H9 (cell line): ENCODE measurements at regions not wholly inside any gene's neighbourhood (a gene's known extent, or its start where the extent isn't known, plus 50 kb on each side); places are given as distances from the start of the nearest gene placed in this dataset.

Source experiments
- DNase-seq: peaks from one replicate; pipeline ENCODE4 v3.0.0-alpha.2; 2017
- H2AFZ ChIP-seq: one replicate; pipeline ENCODE4 v1.6.1; 2013; ENCODE audit warnings: mild to moderate bottlenecking, low read length, control low read depth, moderate library complexity
- H2AK5ac ChIP-seq: 2 replicates; pipeline ENCODE4 v1.6.1; 2013; ENCODE audit warnings: low read length, control low read depth, mixed read lengths; ENCODE audit not compliant: insufficient read length
- H2BK120ac ChIP-seq: one replicate; pipeline ENCODE4 v1.6.1; 2013; ENCODE audit warnings: low read depth, mild to moderate bottlenecking, low read length, control low read depth, inconsistent platforms; ENCODE audit not compliant: poor library complexity, severe bottlenecking
- H2BK12ac ChIP-seq: 2 replicates; pipeline ENCODE4 v1.6.1; 2013; ENCODE audit warnings: low read length, control low read depth, mixed read lengths, low read depth; ENCODE audit not compliant: insufficient read length
- H2BK15ac ChIP-seq: 2 replicates; pipeline ENCODE4 v1.6.1; 2013; ENCODE audit warnings: low read depth, low read length, control low read depth
- H2BK20ac ChIP-seq: one replicate; pipeline ENCODE4 v1.6.1; 2013; ENCODE audit warnings: low read depth, mild to moderate bottlenecking, low read length, control low read depth, inconsistent platforms; ENCODE audit not compliant: poor library complexity, severe bottlenecking
- H2BK5ac ChIP-seq: 2 replicates; pipeline ENCODE4 v1.6.1; 2013; ENCODE audit warnings: low read length, control low read depth, mixed read lengths; ENCODE audit not compliant: insufficient read length
- H3K14ac ChIP-seq: 2 replicates; pipeline ENCODE4 v1.6.1; 2013; ENCODE audit warnings: low read length, control low read depth; ENCODE audit not compliant: insufficient read depth
- H3K18ac ChIP-seq: 2 replicates; pipeline ENCODE4 v1.6.1; 2013; ENCODE audit warnings: low read depth, mild to moderate bottlenecking, mixed read lengths, low read length, control low read depth; ENCODE audit not compliant: insufficient read length
- H3K23ac ChIP-seq: 2 replicates; pipeline ENCODE4 v1.6.1; 2013; ENCODE audit warnings: low read length, control low read depth, mixed read lengths, low read depth; ENCODE audit not compliant: insufficient read length
- H3K23me2 ChIP-seq: 2 replicates; pipeline ENCODE4 v1.6.1; 2013; ENCODE audit warnings: low read depth, mild to moderate bottlenecking, mixed read lengths, low read length, control low read depth; ENCODE audit not compliant: insufficient read length, poor library complexity, severe bottlenecking
- H3K27ac ChIP-seq: 2 replicates; pipeline ENCODE4 v1.5.1; 2013; ENCODE audit warnings: low read length, control low read depth, mixed read lengths, low read depth; ENCODE audit not compliant: insufficient read length
- H3K27me3 ChIP-seq: 2 replicates; pipeline ENCODE4 v1.6.1; 2013; ENCODE audit warnings: low read length, control low read depth, inconsistent platforms; ENCODE audit not compliant: insufficient read depth
- H3K4ac ChIP-seq: 2 replicates; pipeline ENCODE4 v1.6.1; 2013; ENCODE audit warnings: low read depth, mild to moderate bottlenecking, control low read depth, inconsistent platforms, low read length, moderate library complexity
- H3K4me1 ChIP-seq: 2 replicates; pipeline ENCODE4 v1.6.1; 2013; ENCODE audit warnings: low read length, control low read depth, inconsistent platforms; ENCODE audit not compliant: insufficient read depth
- H3K4me2 ChIP-seq: 2 replicates; pipeline ENCODE4 v1.6.1; 2013; ENCODE audit warnings: low read length, control low read depth, mixed read lengths; ENCODE audit not compliant: insufficient read length, insufficient read depth
- H3K56ac ChIP-seq: 2 replicates; pipeline ENCODE4 v1.6.1; 2013; ENCODE audit warnings: low read depth, mild to moderate bottlenecking, mixed read lengths, low read length, control low read depth; ENCODE audit not compliant: insufficient read length
- H3K79me1 ChIP-seq: 2 replicates; pipeline ENCODE4 v1.6.1; 2013; ENCODE audit warnings: low read depth, mild to moderate bottlenecking, moderate library complexity, low read length, control low read depth, inconsistent platforms; ENCODE audit not compliant: insufficient read depth, poor library complexity, severe bottlenecking
- H3K79me2 ChIP-seq: 2 replicates; pipeline ENCODE4 v1.6.1; 2013; ENCODE audit warnings: low read length, control low read depth, inconsistent platforms; ENCODE audit not compliant: insufficient read depth
- H3K9ac ChIP-seq: 2 replicates; pipeline ENCODE4 v1.6.1; 2013; ENCODE audit warnings: low read length, control low read depth, mixed read lengths; ENCODE audit not compliant: insufficient read length; ENCODE audit errors: extremely low read depth
- H3K9me3 ChIP-seq: one replicate; pipeline ENCODE4 v1.6.1; 2013; ENCODE audit warnings: low read depth, low read length, inconsistent platforms; ENCODE audit not compliant: control insufficient read depth
- H3T11ph ChIP-seq: one replicate; pipeline ENCODE4 v1.6.1; 2013; ENCODE audit warnings: mild to moderate bottlenecking, low read length, control low read depth, inconsistent platforms
- H4K20me1 ChIP-seq: one replicate; pipeline ENCODE4 v1.6.1; 2013; ENCODE audit not compliant: control insufficient read depth, insufficient read length, insufficient read depth
- H4K5ac ChIP-seq: 2 replicates; pipeline ENCODE4 v1.6.1; 2013; ENCODE audit warnings: low read depth, mild to moderate bottlenecking, mixed read lengths, low read length, control low read depth; ENCODE audit not compliant: insufficient read length
- H4K8ac ChIP-seq: replicated peaks from 2 replicates; pipeline ENCODE4 v1.6.1; 2013; ENCODE audit warnings: low read length, control low read depth, mixed read lengths, low read depth; ENCODE audit not compliant: insufficient read length
- H4K91ac ChIP-seq: 2 replicates; pipeline ENCODE4 v1.6.1; 2013; ENCODE audit warnings: low read depth, mild to moderate bottlenecking, moderate library complexity, mixed read lengths, low read length, control low read depth; ENCODE audit not compliant: insufficient read length
- H3K27ac Mint-ChIP-seq, 3 experiments: 2 replicates in 2 of 3; 3 replicates in 1 of 3; pipeline ENCODE4 v1.8.0; 2020 to 2021; ENCODE audit warnings: mixed read lengths in 3 of 3, mild to moderate bottlenecking in 1 of 3, moderate library complexity in 1 of 3
- H3K27me3 Mint-ChIP-seq: 2 replicates; pipeline ENCODE4 v1.8.0; 2021; ENCODE audit warnings: low read depth, mild to moderate bottlenecking, moderate library complexity, mixed read lengths
- H3K36me3 Mint-ChIP-seq, 3 experiments: 2 replicates in 2 of 3; 3 replicates in 1 of 3; pipeline ENCODE4 v1.8.0; 2020 to 2021; ENCODE audit warnings: low read depth in 3 of 3, mixed read lengths in 3 of 3; ENCODE audit not compliant: insufficient read depth in 1 of 3
- H3K4me1 Mint-ChIP-seq, 2 experiments: 2 replicates each; pipeline ENCODE4 v1.8.0; 2020; ENCODE audit warnings: mixed read lengths in 2 of 2
- H3K4me3 Mint-ChIP-seq, 2 experiments: 2 replicates in 1 of 2; 3 replicates in 1 of 2; pipeline ENCODE4 v1.8.0; 2020 to 2021; ENCODE audit warnings: mild to moderate bottlenecking in 2 of 2, mixed read lengths in 2 of 2, moderate library complexity in 1 of 2
- H3K9me3 Mint-ChIP-seq, 2 experiments: 2 replicates in 1 of 2; 3 replicates in 1 of 2; pipeline ENCODE4 v1.8.0; 2020; ENCODE audit warnings: mild to moderate bottlenecking in 2 of 2, mixed read lengths in 2 of 2, moderate library complexity in 1 of 2
- CTCF ChIP-seq: fragments of 200-600 bp; sonication (generic); conservative IDR thresholded peaks from 3 replicates; pipeline ENCODE4 v1.8.0; 2021; ENCODE audit warnings: antibody characterized with exemption, mild to moderate bottlenecking
- WGBS: extraction: QIAGEN DNeasy Blood & Tissue Kit; methylation state at CpG from one replicate; pipeline ENCODE4 v1.1.7; 2013; ENCODE audit warnings: missing lambda C conversion rate, low lambda C conversion rate, mixed read lengths; ENCODE audit not compliant: insufficient read length; ENCODE audit errors: extremely low coverage; 5-methylcytosine and 5-hydroxymethylcytosine counted together

- Histone ChIP-seq H3K23me2 (no peaks in the 10 kb centered on the region), H3K23ac (no peak overlapping the region), H2BK15ac (no peak overlapping the region), H4K8ac (no peak overlapping the region), H3K27ac (no peak overlapping the region), H3K4me1 (no peaks in the 10 kb centered on the region), H2BK5ac (no peak overlapping the region), H2BK120ac (no peak overlapping the region), H3K56ac (no peak overlapping the region), H3K4ac (no peak overlapping the region), H3K79me1 (no peaks in the 10 kb centered on the region), H3K27me3 (no peaks in the 10 kb centered on the region), H4K91ac (no peak overlapping the region), H3K79me2 (no peaks in the 10 kb centered on the region), H3K18ac (no peak overlapping the region), H3K4me2 (no peak overlapping the region), H3K9ac (no peak overlapping the region), H4K5ac (no peak overlapping the region), H3K14ac (no peak overlapping the region), H4K20me1 (no peaks in the 10 kb centered on the region), H2AFZ (no peak overlapping the region), H2BK12ac (no peak overlapping the region), H2AK5ac (no peak overlapping the region), H3T11ph (no peak overlapping the region), H2BK20ac (no peak overlapping the region), H3K9me3 (no peaks in the 10 kb centered on the region)
- no peaks in the 10 kb centered on the region for H3K27me3 Mint-ChIP-seq
- no peak for TF ChIP-seq CTCF
- no peak overlapping the region for H3K27ac Mint-ChIP-seq
- no CpG with 5 or more reads among the region's 4 CpGs for WGBS
- H3K4me3 Mint-ChIP-seq: no peak overlapping the region
- no peaks in the 10 kb centered on the region for H3K4me1 Mint-ChIP-seq
- H3K36me3 Mint-ChIP-seq: no peaks in the 10 kb centered on the region
- H3K9me3 Mint-ChIP-seq: no peaks in the 10 kb centered on the region
- no peak for DNase-seq
Measured at GRCh38 chr3:8223766-8224165, 277.9 kb upstream of the LMCD1 start.
